Gastroesophageal sphincter (tissue), 4 donors: ENCODE measurements at regions not wholly inside any gene's neighbourhood (a gene's known extent, or its start where the extent isn't known, plus 50 kb on each side); places are given as distances from the start of the nearest gene placed in this dataset.

ENCODE experiments used
- ATAC-seq: fragments of 150-250 bp; one replicate; pipeline ENCODE4 v1.9.1; 2016; ENCODE audit warnings: mild to moderate bottlenecking, moderate library complexity
- H3K27ac ChIP-seq, 4 donors: fragments of 200-600 bp; sonication (generic) in 3 of 4; 1 replicate in 3 of 4; 2 replicates in 1 of 4; pipeline ENCODE4 v1.5.1; 2016 to 2019
- H3K27me3 ChIP-seq: fragments of 200-600 bp; sonication (generic); one replicate; pipeline ENCODE4 v1.5.1; 2019
- H3K36me3 ChIP-seq, 2 donors: fragments of 200-600 bp; sonication (generic); one replicate each; pipeline ENCODE4 v1.5.1; 2019; ENCODE audit warnings: control low read depth in 1 of 2
- H3K4me1 ChIP-seq, 3 donors: fragments of 200-600 bp; sonication (generic); 1 replicate in 2 of 3; 2 replicates in 1 of 3; pipeline ENCODE4 v1.5.1; 2016 to 2019; ENCODE audit warnings: control low read depth in 2 of 3
- H3K4me3 ChIP-seq, 2 donors: fragments of 200-600 bp; sonication (generic); one replicate each; pipeline ENCODE4 v1.5.1; 2019; ENCODE audit warnings: mild to moderate bottlenecking in 1 of 2, moderate library complexity in 1 of 2
- H3K9me3 ChIP-seq, 3 donors: fragments of 200-600 bp; sonication (generic); one replicate each; pipeline ENCODE4 v1.5.1; 2017 to 2019; ENCODE audit warnings: control low read depth in 2 of 3
- CTCF ChIP-seq, 4 experiments: fragments of 200-600 bp in 2 of 4; fragments of 450-650 bp in 2 of 4; sonication (generic) in 1 of 4; IDR thresholded peaks; one replicate each; pipeline ENCODE4 v1.5.1; 2017 to 2019; ENCODE audit warnings: antibody characterized with exemption in 4 of 4, mild to moderate bottlenecking in 2 of 4, moderate library complexity in 2 of 4
- EP300 ChIP-seq: sonication (generic); formaldehyde crosslinking; IDR thresholded peaks from one replicate; pipeline ENCODE4 v1.6.1; 2017; ENCODE audit warnings: antibody characterized with exemption, mild to moderate bottlenecking
- POLR2A ChIP-seq, 2 donors: fragments of 450-650 bp; IDR thresholded peaks; one replicate each; pipeline ENCODE4 v1.6.1; 2017; ENCODE audit warnings: antibody characterized with exemption in 2 of 2, mild to moderate bottlenecking in 2 of 2, moderate library complexity in 1 of 2
- POLR2AphosphoS5 ChIP-seq: sonication (generic); formaldehyde crosslinking; IDR thresholded peaks from one replicate; pipeline ENCODE4 v1.6.1; 2017; ENCODE audit warnings: antibody characterized with exemption
- WGBS, 2 donors: methylation state at CpG; one replicate each; pipeline ENCODE4 v1.1.5; 2018; ENCODE audit warnings: low coverage in 1 of 2; 5-methylcytosine and 5-hydroxymethylcytosine counted together

GRCh38 chr1:207963427-207964194 is 52.7 kb upstream of the CD34 start:
- Histone ChIP-seq H3K27me3 (no peaks in the 10 kb centered on the region), H3K9me3 (no peaks in the 10 kb centered on the region), H3K36me3 (no peaks in the 10 kb centered on the region), H3K27ac (peak overlapping the region; percentile 71 to 97 (median 92)), H3K4me1 (peaks cover 0 to 62% (median 10%) of the 10 kb centered on the region in 3 donors), H3K4me3 (peak overlapping the region; percentile 57 to 68)
- WGBS, 2 donors, result 4 to 8% methylated on average over 10 to 15 of the region's 59 CpGs
- TF ChIP-seq POLR2AphosphoS5 (peak; percentile 63), EP300 (no peak), CTCF (IDR thresholded peaks at IDR 0.05) (peak; percentile 99 to 100 (median 100)), POLR2A (IDR thresholded peaks at IDR 0.05) (peak; percentile 84 to 91)
- ATAC-seq, result peak; percentile 86

DNA sequence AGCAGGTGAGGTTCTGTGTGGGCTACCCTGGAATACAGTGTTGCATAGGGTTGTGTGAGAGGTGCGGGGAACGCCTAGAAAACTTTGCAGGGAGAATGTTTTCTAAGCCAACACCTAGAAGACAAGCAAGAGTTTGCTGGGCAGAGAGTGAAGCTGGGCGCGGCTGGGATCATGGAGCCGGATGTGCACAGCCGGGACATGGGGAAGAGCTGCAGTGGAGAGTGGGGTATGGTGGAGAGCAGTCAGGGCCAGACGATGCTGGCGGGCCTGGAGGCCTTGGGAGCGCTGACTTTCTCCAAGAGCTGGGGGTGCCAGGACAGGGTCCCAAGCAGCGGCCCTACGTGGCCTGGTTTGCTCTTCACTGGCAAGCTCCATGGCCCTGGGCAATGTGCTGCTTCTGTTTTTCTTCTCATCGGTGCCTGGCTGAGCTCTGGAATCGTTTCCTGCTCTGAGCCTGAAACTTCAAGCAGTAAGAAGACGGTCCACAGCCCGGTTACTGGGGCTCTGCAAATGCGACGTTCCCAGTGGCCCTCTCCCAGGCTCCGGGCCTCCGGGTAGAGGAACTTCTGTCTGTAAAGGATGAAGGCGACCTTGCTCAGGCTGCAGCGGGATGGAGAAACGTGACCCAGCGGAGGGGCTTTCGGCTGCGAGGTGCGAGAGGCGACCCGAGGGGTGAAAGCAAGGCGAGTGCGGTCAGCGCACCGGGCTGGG is 51.9 kb upstream of the CD34 start:
- peaks cover 0 to 69% (median 13%) of the 10 kb centered on the region in 3 donors for H3K4me1 ChIP-seq
- TF ChIP-seq EP300, result no peak
- TF ChIP-seq POLR2AphosphoS5, result no peak
- peak; percentile 8 to 12 for TF ChIP-seq POLR2A (IDR thresholded peaks at IDR 0.05)
- TF ChIP-seq CTCF (IDR thresholded peaks at IDR 0.05), result no peak
- no peaks in the 10 kb centered on the region for H3K36me3 ChIP-seq
- no peaks in the 10 kb centered on the region for H3K27me3 ChIP-seq
- H3K4me3 ChIP-seq, result peak overlapping the region; percentile 57 to 68
- WGBS, 2 donors, result 32 to 66% methylated on average over 3 to 11 of the region's 32 CpGs
- peak overlapping the region; percentile 71 to 97 (median 92) for H3K27ac ChIP-seq
- ATAC-seq, result peak; percentile 21
- no peaks in the 10 kb centered on the region for H3K9me3 ChIP-seq
